ENCODE measurements at regions not wholly inside any gene's neighbourhood (a gene's known extent, or its start where the extent isn't known, plus 50 kb on each side); places are given as distances from the start of the nearest gene placed in this dataset.

- Histone ChIP-seq H3K79me2 (no peaks in the 10 kb centered on the region), H3K9me3 (ENCODE audit: low read depth) (no peaks in the 10 kb centered on the region)
Observed at GRCh38 chr6:1001655-1002349, 308.9 kb upstream of the EXOC2 start.

GRCh38 chr6:999552-999951 is 306.6 kb upstream of the EXOC2 start:
- 74% methylated on average over 9 of the region's 9 CpGs for WGBS (ENCODE audit: low lambda C conversion rate, missing lambda C conversion rate)
- Histone ChIP-seq H2AFZ (no peak overlapping the region), H3K4me2 (no peak overlapping the region)

More at GRCh38 chr6:1001655-1002349, 308.9 kb upstream of the EXOC2 start:
- WGBS (ENCODE audit: low lambda C conversion rate, missing lambda C conversion rate): 82% methylated on average over 12 of the region's 12 CpGs
- H3K9me2 ChIP-seq (replicated peaks; ENCODE audit: insufficient read depth): no peaks in the 10 kb centered on the region
- TF ChIP-seq CTCF (IDR thresholded peaks at IDR 0.05; ENCODE audit: poor library complexity): no peak
- TF ChIP-seq EZH2phosphoT487 (IDR thresholded peaks at IDR 0.05; ENCODE audit: low read depth, severe bottlenecking, unreplicated experiment): no peak
- no peak for TF ChIP-seq EZH2 (IDR thresholded peaks at IDR 0.05; ENCODE audit: borderline replicate concordance)
- H3K27me3 ChIP-seq: no peaks in the 10 kb centered on the region
- H3K4me3 ChIP-seq: no peak overlapping the region
- H3K36me3 ChIP-seq (replicated peaks; ENCODE audit: insufficient read depth, low read depth): no peaks in the 10 kb centered on the region
- no peak overlapping the region for H3K4me2 ChIP-seq
- no peaks in the 10 kb centered on the region for H3K4me1 ChIP-seq (ENCODE audit: insufficient read depth)
- no peak overlapping the region for H3K27ac ChIP-seq
- no peaks in the 10 kb centered on the region for H4K20me1 ChIP-seq (ENCODE audit: insufficient read depth, poor library complexity, severe bottlenecking)
- H2AFZ ChIP-seq: no peak overlapping the region
- DNase-seq (ENCODE audit: low spot score): no peak

GRCh38 chr6:998551-998950 is 305.6 kb upstream of the EXOC2 start:
- 91% methylated on average over 10 of the region's 10 CpGs for WGBS (ENCODE audit: low lambda C conversion rate, missing lambda C conversion rate)
- no peaks in the 10 kb centered on the region for H3K4me1 ChIP-seq (ENCODE audit: insufficient read depth)

More at GRCh38 chr6:999552-999951, 306.6 kb upstream of the EXOC2 start:
- Histone ChIP-seq H3K27me3 (no peaks in the 10 kb centered on the region), H4K20me1 (ENCODE audit: insufficient read depth, poor library complexity, severe bottlenecking) (no peaks in the 10 kb centered on the region), H3K79me2 (no peaks in the 10 kb centered on the region), H3K36me3 (replicated peaks; ENCODE audit: insufficient read depth, low read depth) (no peaks in the 10 kb centered on the region), H3K4me1 (ENCODE audit: insufficient read depth) (no peaks in the 10 kb centered on the region), H3K9me2 (replicated peaks; ENCODE audit: insufficient read depth) (no peaks in the 10 kb centered on the region), H3K4me3 (no peak overlapping the region), H3K27ac (no peak overlapping the region), H3K9me3 (ENCODE audit: low read depth) (no peaks in the 10 kb centered on the region)
- TF ChIP-seq EZH2 (IDR thresholded peaks at IDR 0.05; ENCODE audit: borderline replicate concordance) (no peak), EZH2phosphoT487 (IDR thresholded peaks at IDR 0.05; ENCODE audit: low read depth, severe bottlenecking, unreplicated experiment) (no peak), CTCF (IDR thresholded peaks at IDR 0.05; ENCODE audit: poor library complexity) (no peak)
- no peak for DNase-seq (ENCODE audit: low spot score)

More at GRCh38 chr6:998551-998950, 305.6 kb upstream of the EXOC2 start:
- no peak for TF ChIP-seq EZH2 (IDR thresholded peaks at IDR 0.05; ENCODE audit: borderline replicate concordance)
- TF ChIP-seq EZH2phosphoT487 (IDR thresholded peaks at IDR 0.05; ENCODE audit: low read depth, severe bottlenecking, unreplicated experiment): no peak
- TF ChIP-seq CTCF (IDR thresholded peaks at IDR 0.05; ENCODE audit: poor library complexity): no peak
- Histone ChIP-seq H3K9me2 (replicated peaks; ENCODE audit: insufficient read depth) (no peaks in the 10 kb centered on the region), H3K79me2 (no peaks in the 10 kb centered on the region), H3K36me3 (replicated peaks; ENCODE audit: insufficient read depth, low read depth) (no peaks in the 10 kb centered on the region), H2AFZ (no peak overlapping the region), H3K4me2 (no peak overlapping the region), H3K27me3 (no peaks in the 10 kb centered on the region), H4K20me1 (ENCODE audit: insufficient read depth, poor library complexity, severe bottlenecking) (no peaks in the 10 kb centered on the region), H3K4me3 (no peak overlapping the region), H3K9me3 (ENCODE audit: low read depth) (no peaks in the 10 kb centered on the region), H3K27ac (no peak overlapping the region)
- no peak for DNase-seq (ENCODE audit: low spot score)

Data from hepatocyte (in vitro differentiated cells).